Coronary artery (tissue), 2 donors: ENCODE measurements at regions not wholly inside any gene's neighbourhood (a gene's known extent, or its start where the extent isn't known, plus 50 kb on each side); places are given as distances from the start of the nearest gene placed in this dataset.

Experiments used
- DNase-seq: peaks from one replicate; pipeline ENCODE4 v3.0.0-alpha.2; 2017; ENCODE audit warnings: low spot score
- H3K27ac ChIP-seq, 2 donors: fragments of 200-600 bp; sonication (generic); one replicate each; pipeline ENCODE4 v1.5.1; 2016 to 2019
- H3K4me3 ChIP-seq: fragments of 200-600 bp; sonication (generic); 2 replicates; pipeline ENCODE4 v1.5.1; 2016; ENCODE audit warnings: mild to moderate bottlenecking, moderate library complexity
- CTCF ChIP-seq: fragments of 200-600 bp; sonication (generic); IDR thresholded peaks from one replicate; pipeline ENCODE4 v1.5.1; 2019; ENCODE audit warnings: antibody characterized with exemption

GRCh38 chr2:146444987-146445386 lies 1399.8 kb upstream of the ACVR2A start:
- Histone ChIP-seq H3K27ac (no peak overlapping the region), H3K4me3 (no peak overlapping the region)
- no peak for TF ChIP-seq CTCF
- DNase-seq = no peak

GRCh38 chr2:146444085-146444484 lies 1400.7 kb upstream of the ACVR2A start:
- TF ChIP-seq CTCF = no peak
- H3K27ac ChIP-seq = no peak overlapping the region

GRCh38 chr2:146438246-146438645 lies 1406.6 kb upstream of the ACVR2A start:
- DNase-seq = no peak
- H3K4me3 ChIP-seq = no peak overlapping the region

More at GRCh38 chr2:146444085-146444484, 1400.7 kb upstream of the ACVR2A start:
- no peak overlapping the region for H3K4me3 ChIP-seq
- no peak for DNase-seq

GRCh38 chr2:146437712-146438111 lies 1407.1 kb upstream of the ACVR2A start:
- DNase-seq = no peak
- TF ChIP-seq CTCF = no peak
- H3K4me3 ChIP-seq = no peak overlapping the region
- H3K27ac ChIP-seq = no peak overlapping the region

More at GRCh38 chr2:146438246-146438645, 1406.6 kb upstream of the ACVR2A start:
- TF ChIP-seq CTCF = no peak
- no peak overlapping the region for H3K27ac ChIP-seq

GRCh38 chr2:146433116-146433875 lies 1411.5 kb upstream of the ACVR2A start:
- no peak for DNase-seq
- TF ChIP-seq CTCF = no peak
- no peak overlapping the region for H3K27ac ChIP-seq
- H3K4me3 ChIP-seq = no peak overlapping the region

- DNase-seq = no peak
- no peak for TF ChIP-seq CTCF
- no peak overlapping the region for H3K27ac ChIP-seq
- no peak overlapping the region for H3K4me3 ChIP-seq
These were observed 1415.5 kb upstream of the ACVR2A start for GRCh38 chr2:146429366-146429765.

GRCh38 chr2:146417942-146418341 lies 1426.9 kb upstream of the ACVR2A start:
- no peak for DNase-seq
- TF ChIP-seq CTCF = no peak

More at GRCh38 chr2:146417942-146418341, 1426.9 kb upstream of the ACVR2A start:
- Histone ChIP-seq H3K27ac (no peak overlapping the region), H3K4me3 (no peak overlapping the region)
